NCI-H446 treated with DMSO at 0.1 percent for 48 hours (cell line): ENCODE measurements at regions not wholly inside any gene's neighbourhood (a gene's known extent, or its start where the extent isn't known, plus 50 kb on each side); places are given as distances from the start of the nearest gene placed in this dataset.
A peak's percentile ranks its signal among the peaks of the same experiment; 100 is the strongest.
"Not testable (repeated sequence)": the region's sequence is repeated elsewhere in the genome, so short reads cannot be mapped to it uniquely, and the experiment has no call there.

Source experiments
- DNase-seq: peaks from one replicate; lab custom pipeline; 2025; lab: John Stamatoyannopoulos, UW

DNA sequence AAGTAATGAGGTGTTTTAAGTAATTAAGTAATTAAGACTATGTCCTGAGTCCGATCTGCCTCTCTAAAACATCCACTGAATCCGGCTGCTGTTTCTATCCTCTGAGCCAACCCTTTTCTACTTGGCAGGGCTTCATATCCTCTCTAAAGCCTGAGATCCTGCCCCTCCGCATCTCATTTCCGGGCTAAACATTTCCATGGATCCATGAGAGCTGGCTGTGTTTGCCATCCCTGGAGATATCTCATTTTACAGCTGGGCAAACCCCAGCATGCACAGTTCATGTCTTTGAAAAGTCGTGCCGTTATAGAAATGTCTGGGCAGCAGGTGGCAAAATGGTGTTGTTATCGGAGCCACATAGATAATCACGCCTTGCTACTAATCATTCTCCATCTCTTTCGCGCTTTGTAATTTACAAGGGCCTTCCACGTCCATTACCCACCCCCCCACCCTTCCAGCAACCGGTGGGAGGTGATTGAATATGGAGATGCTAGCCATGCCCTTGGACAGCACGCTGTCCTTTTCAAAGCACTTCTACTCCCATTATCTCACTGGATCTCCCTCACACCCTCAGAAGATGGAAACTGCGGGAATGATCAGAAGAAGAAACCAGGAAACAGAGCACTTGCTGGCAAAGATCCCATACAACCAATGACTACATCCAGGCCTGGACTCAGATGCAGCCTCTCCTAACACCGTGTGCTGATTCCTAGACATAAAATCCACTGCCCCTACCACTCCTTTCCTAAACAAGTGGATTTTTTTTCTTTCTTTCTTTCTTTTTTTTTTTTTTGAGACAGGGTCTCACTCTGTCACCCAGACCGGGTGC lies 1189.2 kb downstream of the TYW1 start:
- no peak for DNase-seq

DNA sequence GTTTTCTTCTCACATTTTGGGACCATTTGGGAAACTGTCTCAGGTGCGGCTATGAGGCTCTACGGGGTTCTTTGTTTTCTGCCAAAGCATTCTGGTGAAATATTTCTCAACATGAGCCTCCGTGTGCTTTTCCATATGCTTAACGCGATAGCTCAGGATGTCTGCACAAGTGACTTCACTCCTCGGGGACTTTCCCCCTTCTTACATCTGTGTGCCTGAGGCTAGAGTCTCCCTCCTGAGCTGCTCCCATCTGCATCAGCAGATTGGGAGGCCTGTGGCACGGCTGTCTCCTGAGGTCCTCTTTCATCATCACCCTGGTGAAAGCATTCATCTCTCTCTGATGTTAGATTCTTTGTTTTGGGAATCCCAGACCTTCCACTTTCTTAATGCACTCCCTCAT lies 1190.9 kb downstream of the TYW1 start:
- DNase-seq: no peak

GRCh38 chr7:68192941-68193340 lies 1196.3 kb downstream of the TYW1 start:
- no peak for DNase-seq

DNA sequence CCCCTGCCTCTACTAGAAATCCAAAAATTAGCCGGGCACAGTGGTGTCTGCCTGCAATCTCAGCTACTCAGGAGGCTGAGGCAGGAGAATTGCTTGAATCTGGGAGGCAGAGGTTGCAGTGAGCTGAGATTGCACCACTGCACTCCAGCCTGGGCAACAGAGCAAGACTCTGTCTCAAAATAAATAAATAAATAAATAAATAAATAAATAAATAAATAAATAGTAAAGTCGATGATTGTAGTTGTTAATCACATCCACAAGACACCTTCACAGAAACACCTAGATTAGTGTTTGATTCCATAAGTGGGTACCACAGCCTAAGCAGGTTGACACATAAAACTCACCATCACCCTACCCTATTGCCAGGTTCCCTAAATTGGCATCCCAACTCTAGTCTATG lies 1199.0 kb downstream of the TYW1 start:
- not testable (repeated sequence) for DNase-seq

- DNase-seq: no peak
Measured at GRCh38 chr7:68200051-68200670, 1203.5 kb downstream of the TYW1 start.

DNA sequence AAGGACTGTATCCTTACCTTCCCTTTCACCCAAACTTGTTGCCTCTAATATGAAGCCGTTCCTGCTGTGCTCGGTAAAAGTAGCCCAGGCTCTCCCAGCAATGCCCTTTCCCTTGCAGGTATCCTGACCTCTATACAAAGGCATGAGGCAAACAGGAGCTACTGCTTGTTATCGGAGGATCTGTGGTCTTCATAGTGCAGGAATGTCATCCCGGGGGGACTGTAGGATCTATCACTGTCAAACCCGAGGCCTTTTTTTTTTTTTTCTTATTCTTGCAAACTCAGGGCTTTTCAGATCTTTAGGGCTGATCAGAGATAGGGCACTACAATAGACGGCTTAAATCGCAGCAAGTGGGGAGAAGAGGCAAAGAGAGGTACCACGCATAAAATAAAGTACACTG lies 1206.6 kb downstream of the TYW1 start:
- no peak for DNase-seq

DNA sequence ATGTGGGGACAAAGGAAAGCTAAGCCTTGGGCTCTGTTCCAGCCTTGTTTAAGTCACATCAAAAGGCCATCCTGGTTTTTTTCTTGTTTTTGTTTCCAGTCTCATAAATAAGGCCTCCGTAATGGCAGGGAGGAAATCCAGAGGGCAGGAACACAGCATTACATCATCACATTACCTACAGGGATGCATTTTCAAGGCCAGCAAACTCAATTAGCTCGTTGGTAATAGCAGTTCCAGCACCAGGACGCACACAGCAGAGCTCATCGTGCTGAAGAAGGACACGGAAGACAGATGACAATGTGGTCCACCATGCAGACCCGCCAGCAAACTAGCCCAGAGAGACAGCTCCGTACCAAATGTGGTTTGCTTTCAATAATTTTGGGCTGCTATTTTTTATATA lies 1209.2 kb downstream of the TYW1 start:
- DNase-seq: no peak

DNA sequence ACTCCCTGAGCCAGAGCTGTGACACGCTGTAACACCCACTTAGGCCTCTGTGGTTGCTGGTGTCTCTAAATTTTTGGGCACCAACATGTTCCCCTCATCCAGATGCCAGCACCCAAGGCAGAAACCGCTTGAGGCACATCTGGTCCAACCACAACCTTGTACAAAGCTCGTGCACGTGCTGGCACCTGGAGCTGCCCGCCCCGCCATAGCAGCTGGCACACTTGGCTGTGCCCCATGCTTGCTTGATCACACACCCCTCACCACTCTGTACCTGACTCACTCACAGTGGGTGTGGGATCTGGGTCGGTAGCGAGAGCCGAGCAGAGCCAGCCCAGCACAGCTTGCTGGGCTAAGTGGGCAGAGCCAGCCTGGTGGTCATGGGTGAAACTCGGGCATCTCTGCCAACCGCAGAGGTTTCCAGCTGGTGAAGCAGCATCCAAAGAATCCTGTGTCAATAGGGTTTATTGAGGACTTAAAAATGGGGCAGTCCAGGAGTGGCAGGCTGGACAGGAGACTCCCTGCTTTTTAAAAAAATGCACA lies 1210.4 kb downstream of the TYW1 start:
- no peak for DNase-seq

GRCh38 chr7:68207676-68208075 lies 1211.0 kb downstream of the TYW1 start:
- DNase-seq: no peak

DNA sequence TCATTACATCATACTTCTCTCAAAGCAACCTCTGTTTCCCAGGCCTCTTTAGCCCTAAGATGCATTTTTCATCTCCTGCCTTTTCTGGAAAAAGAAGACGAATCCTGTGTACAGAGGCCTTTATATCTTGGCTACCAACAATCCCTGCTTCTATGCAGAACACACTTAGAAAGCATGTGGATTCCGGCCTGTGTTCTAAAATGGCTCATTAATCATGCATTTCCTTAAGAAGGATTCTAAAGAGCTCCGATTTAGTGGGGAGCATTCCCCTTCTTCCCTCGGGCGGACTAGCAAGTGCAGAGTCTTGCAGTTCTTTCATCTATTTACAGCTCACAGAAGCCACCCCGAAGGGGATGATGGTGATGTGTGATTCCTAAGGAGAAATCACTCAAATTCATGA lies 1212.9 kb downstream of the TYW1 start:
- DNase-seq: no peak

DNA sequence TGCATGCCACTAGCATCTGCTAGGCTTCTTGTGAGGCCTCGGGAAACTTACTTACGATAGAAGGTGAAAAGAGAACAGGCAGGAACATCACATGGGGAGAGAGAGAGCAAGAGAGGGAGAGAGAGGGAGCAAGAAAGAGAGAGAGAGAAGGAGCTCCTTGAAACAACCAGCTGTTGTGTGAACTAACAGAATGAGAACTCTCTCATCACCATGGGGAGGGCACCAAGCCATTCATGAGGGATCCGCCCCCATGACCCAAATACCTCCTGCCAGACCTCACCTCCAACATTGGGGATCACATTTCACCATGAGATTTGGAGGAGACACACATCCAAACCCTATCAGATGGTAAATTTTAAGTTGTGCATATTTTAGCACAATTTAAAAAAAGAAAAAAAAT lies 1217.2 kb downstream of the TYW1 start:
- no peak for DNase-seq

GRCh38 chr7:68216051-68216450 lies 1219.4 kb downstream of the TYW1 start:
- no peak for DNase-seq

- DNase-seq: no peak
Measured at GRCh38 chr7:68217426-68217825, 1220.8 kb downstream of the TYW1 start.

GRCh38 chr7:68218461-68218860 lies 1221.8 kb downstream of the TYW1 start:
- no peak for DNase-seq

GRCh38 chr7:68222311-68222710 lies 1225.7 kb downstream of the TYW1 start:
- DNase-seq: no peak

DNA sequence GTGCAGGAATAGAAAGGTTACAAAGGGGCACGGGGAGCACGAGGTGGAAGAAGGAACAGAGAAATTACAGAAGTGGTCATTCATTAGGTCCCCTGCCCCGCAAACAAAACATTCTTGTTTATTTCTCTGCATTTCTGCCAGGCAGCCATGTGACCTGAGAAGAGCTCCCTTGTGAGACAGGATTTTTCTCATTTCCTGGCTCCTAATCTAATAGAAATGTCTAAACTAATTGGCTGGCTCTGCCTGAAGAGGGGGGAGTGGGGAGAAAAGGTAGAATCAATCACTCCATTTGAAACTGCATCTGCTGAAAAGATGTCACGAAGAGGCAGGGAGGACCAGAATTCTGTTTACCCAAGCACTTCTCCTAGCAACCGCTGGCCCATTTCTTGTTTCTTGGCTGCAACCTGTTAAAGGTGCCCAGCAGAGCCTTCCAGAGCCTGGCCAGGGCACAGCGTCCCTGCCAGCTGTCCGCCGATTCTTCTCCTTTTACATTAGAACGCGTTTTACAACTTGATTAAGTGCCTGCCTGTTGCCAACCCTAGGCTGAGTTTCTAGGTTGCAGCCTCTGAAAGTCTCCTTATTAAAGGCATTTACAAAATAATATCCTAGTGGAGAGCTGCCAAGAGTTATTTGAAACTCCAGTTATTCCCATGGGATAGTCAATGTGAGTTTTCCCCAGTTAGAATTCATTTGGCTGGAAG lies 1227.6 kb downstream of the TYW1 start:
- peak; percentile 3 for DNase-seq

GRCh38 chr7:68231011-68231410 lies 1234.4 kb downstream of the TYW1 start:
- DNase-seq: not testable (repeated sequence)

- no peak for DNase-seq
Measured at GRCh38 chr7:68235937-68236336, 1239.3 kb downstream of the TYW1 start.

GRCh38 chr7:68238204-68238805 lies 1241.7 kb downstream of the TYW1 start:
- no peak for DNase-seq

DNA sequence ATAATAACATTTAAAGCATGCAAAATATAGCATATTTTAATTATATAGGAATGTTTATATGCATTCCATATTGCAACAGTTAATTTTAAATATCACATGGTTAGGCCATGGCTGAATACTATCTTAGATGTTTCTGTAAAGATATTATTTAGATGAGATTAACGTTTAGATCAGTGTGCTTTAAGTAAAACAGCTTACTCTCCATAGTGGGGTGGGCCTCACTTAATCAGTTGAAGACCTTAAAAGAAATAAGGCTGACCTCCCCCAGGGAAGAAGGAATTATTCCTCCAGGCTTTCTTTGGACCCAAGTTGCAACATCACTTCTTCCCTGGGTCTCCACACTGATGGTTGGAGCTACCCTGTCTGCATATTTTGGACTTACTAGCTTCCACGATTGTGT lies 1246.5 kb downstream of the TYW1 start:
- no peak for DNase-seq

- no peak for DNase-seq
Measured at GRCh38 chr7:68244389-68244788, 1247.8 kb downstream of the TYW1 start.

DNA sequence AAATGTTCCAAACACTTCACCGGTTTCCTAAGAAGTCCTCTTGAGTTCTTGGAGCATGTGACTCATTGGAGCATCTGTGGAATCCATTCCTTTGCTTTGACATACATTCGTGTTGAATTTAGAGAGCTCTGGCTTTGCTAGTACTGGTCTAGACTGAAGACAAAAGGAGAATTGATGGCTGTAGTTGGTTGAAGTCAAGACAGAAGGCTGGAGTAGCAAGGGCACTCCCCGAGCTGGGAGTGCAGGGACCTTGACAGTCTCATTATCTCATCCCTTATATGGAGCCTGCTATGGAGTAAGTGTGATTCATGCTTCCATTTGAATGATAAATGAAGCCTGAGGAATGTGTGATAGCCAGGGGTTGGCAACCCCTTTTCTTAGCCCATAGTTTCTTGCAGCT lies 1249.1 kb downstream of the TYW1 start:
- DNase-seq: no peak
